Right atrium auricular region (tissue), 2 donors: ENCODE measurements at regions not wholly inside any gene's neighbourhood (a gene's known extent, or its start where the extent isn't known, plus 50 kb on each side); places are given as distances from the start of the nearest gene placed in this dataset.
"Not testable (repeated sequence)": the region's sequence is repeated elsewhere in the genome, so short reads cannot be mapped to it uniquely, and the experiment has no call there.

Experiments used
- DNase-seq: peaks from one replicate; pipeline ENCODE4 v3.0.0-alpha.2; 2019; ENCODE audit warnings: low spot score
- H3K27ac ChIP-seq, 2 donors: fragments of 200-600 bp; sonication (generic); 1 replicate in 1 of 2; 2 replicates in 1 of 2; pipeline ENCODE4 v1.5.1; 2016 to 2019
- H3K27me3 ChIP-seq, 2 donors: fragments of 200-600 bp; sonication (generic); one replicate each; pipeline versions ENCODE4 v1.5.1 to v1.6.0; 2017 to 2019
- H3K36me3 ChIP-seq: fragments of 200-600 bp; sonication (generic); one replicate; pipeline ENCODE4 v1.5.1; 2016
- H3K4me1 ChIP-seq, 2 donors: fragments of 200-600 bp; sonication (generic); one replicate each; pipeline versions ENCODE4 v1.5.1 to v1.6.0; 2017 to 2019
- H3K4me3 ChIP-seq, 2 donors: fragments of 200-600 bp; sonication (generic); 1 replicate in 1 of 2; 2 replicates in 1 of 2; pipeline ENCODE4 v1.5.1; 2017 to 2019; ENCODE audit warnings: mild to moderate bottlenecking in 1 of 2, moderate library complexity in 1 of 2
- H3K9me3 ChIP-seq, 2 donors: fragments of 200-600 bp; sonication (generic); one replicate each; pipeline ENCODE4 v1.5.1; 2019
- TF ChIP-seq, protein P1 (sequence below), 2 donors: fragments of 200-600 bp; sonication (generic); IDR thresholded peaks; one replicate each; pipeline ENCODE4 v1.5.1; 2019; ENCODE audit warnings: antibody characterized with exemption in 2 of 2

GRCh38 chr6:1473166-1473565 lies 83.8 kb downstream of the FOXF2 start:
- Histone ChIP-seq H3K4me3 (no peak overlapping the region), H3K9me3 (no peaks in the 10 kb centered on the region), H3K27me3 (no peaks in the 10 kb centered on the region), H3K4me1 (no peaks in the 10 kb centered on the region), H3K27ac (no peak overlapping the region), H3K36me3 (no peaks in the 10 kb centered on the region)
- TF ChIP-seq, protein P1, sequence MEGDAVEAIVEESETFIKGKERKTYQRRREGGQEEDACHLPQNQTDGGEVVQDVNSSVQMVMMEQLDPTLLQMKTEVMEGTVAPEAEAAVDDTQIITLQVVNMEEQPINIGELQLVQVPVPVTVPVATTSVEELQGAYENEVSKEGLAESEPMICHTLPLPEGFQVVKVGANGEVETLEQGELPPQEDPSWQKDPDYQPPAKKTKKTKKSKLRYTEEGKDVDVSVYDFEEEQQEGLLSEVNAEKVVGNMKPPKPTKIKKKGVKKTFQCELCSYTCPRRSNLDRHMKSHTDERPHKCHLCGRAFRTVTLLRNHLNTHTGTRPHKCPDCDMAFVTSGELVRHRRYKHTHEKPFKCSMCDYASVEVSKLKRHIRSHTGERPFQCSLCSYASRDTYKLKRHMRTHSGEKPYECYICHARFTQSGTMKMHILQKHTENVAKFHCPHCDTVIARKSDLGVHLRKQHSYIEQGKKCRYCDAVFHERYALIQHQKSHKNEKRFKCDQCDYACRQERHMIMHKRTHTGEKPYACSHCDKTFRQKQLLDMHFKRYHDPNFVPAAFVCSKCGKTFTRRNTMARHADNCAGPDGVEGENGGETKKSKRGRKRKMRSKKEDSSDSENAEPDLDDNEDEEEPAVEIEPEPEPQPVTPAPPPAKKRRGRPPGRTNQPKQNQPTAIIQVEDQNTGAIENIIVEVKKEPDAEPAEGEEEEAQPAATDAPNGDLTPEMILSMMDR (IDR thresholded peaks at IDR 0.05): no peak
- DNase-seq: no peak

- no peaks in the 10 kb centered on the region for H3K27me3 ChIP-seq
- H3K4me3 ChIP-seq: no peak overlapping the region
- H3K4me1 ChIP-seq: no peaks in the 10 kb centered on the region
- TF ChIP-seq, protein P1 (IDR thresholded peaks at IDR 0.05): no peak
- H3K27ac ChIP-seq: no peak overlapping the region
- no peaks in the 10 kb centered on the region for H3K9me3 ChIP-seq
- no peaks in the 10 kb centered on the region for H3K36me3 ChIP-seq
- DNase-seq: no peak
Observed at GRCh38 chr6:1473598-1473997, 84.2 kb downstream of the FOXF2 start.

- Histone ChIP-seq H3K36me3 (no peaks in the 10 kb centered on the region), H3K4me1 (no peaks in the 10 kb centered on the region), H3K27ac (no peak overlapping the region), H3K9me3 (no peaks in the 10 kb centered on the region), H3K27me3 (no peaks in the 10 kb centered on the region), H3K4me3 (no peak overlapping the region)
- TF ChIP-seq, protein P1 (IDR thresholded peaks at IDR 0.05): no peak
- no peak for DNase-seq
Observed at GRCh38 chr6:1474205-1474604, 84.8 kb downstream of the FOXF2 start.

DNA sequence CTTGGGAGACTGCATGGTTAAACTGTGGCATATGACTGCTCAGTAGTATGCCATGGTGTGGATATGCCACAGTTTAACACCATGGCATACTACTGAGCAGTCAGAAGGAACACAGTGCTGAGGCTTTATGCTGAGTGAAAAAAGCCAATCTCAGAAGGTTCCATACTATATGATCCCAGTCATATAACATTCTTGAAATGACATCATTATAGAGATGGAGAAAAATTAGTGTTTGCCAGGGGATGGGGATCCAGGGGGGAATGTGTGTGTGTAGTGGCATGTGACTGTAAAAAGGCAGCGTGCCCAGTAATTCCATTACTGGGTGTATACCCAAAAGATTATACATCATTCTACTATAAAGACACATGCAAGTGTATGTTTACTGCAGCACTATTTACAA lies 85.8 kb downstream of the FOXF2 start:
- Histone ChIP-seq H3K9me3 (no peaks in the 10 kb centered on the region), H3K27ac (no peak overlapping the region), H3K36me3 (no peaks in the 10 kb centered on the region), H3K4me1 (no peaks in the 10 kb centered on the region), H3K4me3 (no peak overlapping the region), H3K27me3 (no peaks in the 10 kb centered on the region)
- TF ChIP-seq, protein P1 (IDR thresholded peaks at IDR 0.05): no peak
- DNase-seq: no peak

- H3K9me3 ChIP-seq: no peaks in the 10 kb centered on the region
- H3K36me3 ChIP-seq: no peaks in the 10 kb centered on the region
- no peak overlapping the region for H3K4me3 ChIP-seq
- no peaks in the 10 kb centered on the region for H3K4me1 ChIP-seq
- TF ChIP-seq, protein P1 (IDR thresholded peaks at IDR 0.05): no peak
- H3K27ac ChIP-seq: no peak overlapping the region
- no peaks in the 10 kb centered on the region for H3K27me3 ChIP-seq
- DNase-seq: no peak
Observed at GRCh38 chr6:1477432-1478090, 88.2 kb downstream of the FOXF2 start.

DNA sequence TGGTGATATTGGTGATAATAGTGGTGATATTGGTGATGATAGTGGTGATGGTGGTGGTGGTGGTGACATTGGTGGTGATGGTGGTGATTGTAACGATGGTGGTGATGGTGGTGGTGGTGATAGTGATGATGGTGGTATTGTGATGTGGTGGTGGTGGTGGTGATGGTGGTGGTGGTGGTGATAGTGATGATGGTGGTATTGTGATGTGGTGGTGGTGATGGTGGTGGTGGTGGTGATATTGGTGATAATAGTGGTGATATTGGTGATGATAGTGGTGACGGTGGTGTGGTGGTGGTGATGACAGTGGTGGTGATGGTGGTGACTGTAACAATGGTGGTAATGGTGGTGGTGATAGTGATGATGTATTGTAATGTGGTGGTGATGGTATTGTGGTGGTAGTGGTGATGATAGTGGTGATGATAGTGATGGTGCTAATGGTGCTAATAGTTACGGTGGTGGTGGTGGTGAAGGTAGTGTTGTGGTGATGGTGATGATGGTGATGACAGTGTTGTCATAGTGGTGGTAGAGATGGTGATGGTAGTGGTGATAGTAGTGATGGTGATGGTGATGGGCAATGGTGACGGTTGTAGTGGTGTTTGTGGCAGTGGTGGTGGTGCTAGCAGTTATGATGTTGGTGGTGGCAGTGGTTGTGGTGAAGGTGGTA lies 88.9 kb downstream of the FOXF2 start:
- H3K27me3 ChIP-seq, H3K4me1 ChIP-seq, H3K4me3 ChIP-seq, DNase-seq, H3K27ac ChIP-seq, H3K36me3 ChIP-seq, H3K9me3 ChIP-seq: not testable (repeated sequence)
